ENCODE measurements at regions not wholly inside any gene's neighbourhood (a gene's known extent, or its start where the extent isn't known, plus 50 kb on each side); places are given as distances from the start of the nearest gene placed in this dataset.

DNA sequence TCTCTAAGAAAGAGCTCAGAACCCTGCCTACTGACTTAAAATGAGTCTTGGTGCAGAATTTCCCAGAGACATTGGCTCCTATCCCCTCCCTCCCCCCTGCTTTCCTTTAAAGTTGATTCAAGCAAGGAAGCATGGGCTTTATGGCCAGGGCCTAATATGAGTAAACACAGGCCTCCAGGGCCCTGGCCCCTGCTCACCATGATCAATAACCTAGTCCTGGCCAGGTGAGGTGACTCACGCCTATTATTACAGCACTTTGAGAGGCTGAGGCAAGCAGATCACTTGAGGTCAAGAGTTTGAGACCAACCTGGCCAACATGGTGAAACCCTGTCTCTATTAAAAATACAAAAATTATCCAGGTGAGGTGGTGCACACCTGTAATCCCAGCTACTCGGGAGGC lies 165.1 kb upstream of the TMCC3 start:
- TF ChIP-seq, protein P1, sequence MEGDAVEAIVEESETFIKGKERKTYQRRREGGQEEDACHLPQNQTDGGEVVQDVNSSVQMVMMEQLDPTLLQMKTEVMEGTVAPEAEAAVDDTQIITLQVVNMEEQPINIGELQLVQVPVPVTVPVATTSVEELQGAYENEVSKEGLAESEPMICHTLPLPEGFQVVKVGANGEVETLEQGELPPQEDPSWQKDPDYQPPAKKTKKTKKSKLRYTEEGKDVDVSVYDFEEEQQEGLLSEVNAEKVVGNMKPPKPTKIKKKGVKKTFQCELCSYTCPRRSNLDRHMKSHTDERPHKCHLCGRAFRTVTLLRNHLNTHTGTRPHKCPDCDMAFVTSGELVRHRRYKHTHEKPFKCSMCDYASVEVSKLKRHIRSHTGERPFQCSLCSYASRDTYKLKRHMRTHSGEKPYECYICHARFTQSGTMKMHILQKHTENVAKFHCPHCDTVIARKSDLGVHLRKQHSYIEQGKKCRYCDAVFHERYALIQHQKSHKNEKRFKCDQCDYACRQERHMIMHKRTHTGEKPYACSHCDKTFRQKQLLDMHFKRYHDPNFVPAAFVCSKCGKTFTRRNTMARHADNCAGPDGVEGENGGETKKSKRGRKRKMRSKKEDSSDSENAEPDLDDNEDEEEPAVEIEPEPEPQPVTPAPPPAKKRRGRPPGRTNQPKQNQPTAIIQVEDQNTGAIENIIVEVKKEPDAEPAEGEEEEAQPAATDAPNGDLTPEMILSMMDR (IDR thresholded peaks at IDR 0.05; ENCODE audit: low read length), result no peak
- no peak for TF ChIP-seq EZH2 (optimal IDR thresholded peaks at IDR 0.05; ENCODE audit: low read depth, low read length)
- no peak for TF ChIP-seq EZH2phosphoT487 (IDR thresholded peaks at IDR 0.05; ENCODE audit: low read length)
